Activated CD4-positive, alpha-beta T cell treated with anti-CD3 and anti-CD28 coated beads, Interleukin-10, Interleukin-2, amounts not matched to agents 100 ng/mL and 50 ng/mL, durations not matched to agents 16 hours and 8 hours (primary cell): ENCODE measurements at regions not wholly inside any gene's neighbourhood (a gene's known extent, or its start where the extent isn't known, plus 50 kb on each side); places are given as distances from the start of the nearest gene placed in this dataset.
A peak's percentile ranks its signal among the peaks of the same experiment; 100 is the strongest.
"Not testable (repeated sequence)": the region's sequence is repeated elsewhere in the genome, so short reads cannot be mapped to it uniquely, and the experiment has no call there.

Source experiments
- DNase-seq: peaks from one replicate; pipeline ENCODE4 v3.0.0-alpha.2; 2020

DNA sequence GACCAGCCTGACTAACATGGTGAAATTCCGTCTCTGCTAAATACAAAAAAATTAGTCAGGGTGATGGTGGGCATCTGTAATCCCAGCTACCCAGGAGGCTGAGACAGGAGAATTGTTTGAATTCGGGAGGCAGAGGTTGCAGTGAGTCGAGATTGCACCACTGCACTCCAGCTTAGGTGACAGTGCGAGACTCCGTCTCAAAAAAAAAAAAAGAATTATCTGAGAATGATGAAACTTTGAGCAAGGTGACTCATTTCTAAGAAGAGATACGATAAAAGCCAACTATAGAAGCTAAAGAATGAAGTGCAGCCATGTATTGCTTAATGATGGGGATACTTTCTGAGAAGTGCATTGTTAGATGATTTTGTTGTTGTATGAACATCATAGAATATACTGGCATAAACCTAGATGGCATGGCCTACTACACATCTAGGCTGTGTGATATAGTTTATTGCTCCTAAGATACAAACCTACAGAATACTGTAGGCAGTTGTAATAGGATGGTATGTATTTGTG lies 64.7 kb downstream of the SNRPE start:
- DNase-seq = no peak

DNA sequence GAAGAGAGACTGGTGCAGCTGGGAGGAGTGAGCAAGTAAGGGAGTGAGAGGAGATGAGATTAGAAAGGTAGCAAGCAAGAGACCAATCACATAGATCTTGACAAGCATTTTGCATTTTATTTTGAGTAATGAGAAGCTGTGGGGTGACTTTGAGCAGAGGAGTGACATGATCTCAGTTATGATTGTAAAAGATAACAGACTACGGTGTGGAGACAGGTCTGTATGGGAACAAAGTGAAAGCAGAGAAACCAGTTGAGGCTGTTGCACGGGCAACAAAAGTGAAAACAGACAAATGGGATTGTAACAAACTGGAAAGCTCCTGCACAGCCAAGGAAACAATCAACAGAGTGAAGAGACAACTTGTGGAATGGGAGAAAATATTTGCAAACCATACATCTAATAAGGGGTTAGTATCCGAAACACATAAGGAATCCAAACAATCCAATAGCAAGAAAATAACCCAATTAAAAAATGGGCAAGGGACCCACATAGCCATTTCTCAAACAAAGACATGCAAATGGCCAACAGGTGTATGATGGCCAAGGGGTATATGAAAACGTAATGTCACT lies 68.4 kb downstream of the SNRPE start:
- DNase-seq = no peak

DNA sequence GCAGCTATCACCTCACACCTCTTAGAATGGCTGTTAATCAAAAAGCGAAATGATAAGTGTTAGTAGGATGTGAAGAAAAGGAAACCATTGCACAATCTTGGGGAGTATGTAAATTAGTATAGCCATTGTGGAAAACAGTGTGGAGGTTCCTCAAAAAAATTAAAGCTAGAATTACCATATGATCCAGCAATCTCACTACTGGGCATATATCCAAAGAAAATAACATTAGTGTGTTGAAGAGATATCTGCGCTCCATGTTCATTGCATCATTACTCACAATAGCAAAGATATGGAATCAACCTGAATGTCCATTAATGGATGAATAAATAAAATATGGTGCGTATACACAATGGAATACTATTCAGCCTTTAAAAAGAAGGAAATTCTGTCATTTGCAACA lies 68.9 kb downstream of the SNRPE start:
- no peak for DNase-seq

DNA sequence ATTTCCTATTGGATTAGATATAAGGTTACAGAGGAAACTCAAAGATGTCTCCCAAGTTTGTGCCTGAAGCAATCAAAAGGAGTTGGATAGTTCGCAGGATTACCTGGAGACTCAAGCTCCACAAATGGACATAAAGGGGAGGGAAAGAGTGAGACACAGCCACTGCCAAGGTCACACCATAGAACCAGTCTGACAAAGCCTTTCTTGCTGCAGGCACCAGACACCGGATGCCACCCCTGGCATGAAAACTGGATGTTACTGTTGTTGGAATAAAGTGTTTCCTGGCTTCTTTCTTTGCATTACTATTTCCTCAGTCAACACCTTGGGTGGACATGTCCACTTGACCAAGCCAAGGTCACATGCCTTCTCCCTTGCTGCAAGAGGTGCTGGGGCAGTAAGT lies 70.6 kb downstream of the SNRPE start:
- no peak for DNase-seq

DNA sequence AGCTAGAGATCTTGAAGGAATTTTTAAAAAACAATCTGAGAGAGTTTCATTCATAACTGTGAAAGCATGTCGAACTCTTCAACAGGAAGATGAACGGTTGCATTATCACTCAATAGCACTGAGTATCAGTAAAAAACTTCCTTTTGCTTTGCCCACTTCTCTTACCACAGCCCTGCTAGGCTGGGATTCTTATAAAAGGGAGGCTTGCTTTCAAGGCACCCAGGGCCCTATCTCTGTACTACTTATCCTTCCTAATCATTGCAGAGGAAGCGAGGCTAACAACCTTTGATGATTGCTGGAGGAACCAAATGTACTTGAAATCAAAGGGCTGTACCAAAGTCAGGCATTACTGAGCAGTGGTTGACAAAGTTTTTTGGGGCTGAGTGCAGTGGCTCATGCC lies 71.2 kb downstream of the SNRPE start:
- peak; percentile 53 for DNase-seq

DNA sequence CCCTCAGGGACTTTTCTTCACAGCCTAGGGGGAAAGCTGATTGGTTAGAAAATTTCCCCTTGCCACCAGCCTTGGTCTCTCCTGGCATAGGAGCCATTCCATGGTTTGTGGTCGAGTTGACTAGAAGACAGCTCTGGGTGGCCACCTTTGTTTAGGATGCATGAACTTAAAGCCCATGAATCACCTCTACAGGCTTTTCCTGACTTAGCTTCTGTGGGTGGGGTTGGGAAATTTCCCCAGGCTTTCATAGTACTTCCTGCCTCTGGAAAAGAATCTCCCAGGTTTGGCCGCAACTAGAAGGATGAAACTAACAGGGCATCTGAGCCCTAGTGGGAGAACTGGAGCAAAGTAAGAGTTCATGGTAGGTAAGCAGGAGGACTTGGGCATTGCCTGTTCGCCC lies 72.6 kb downstream of the SNRPE start:
- no peak for DNase-seq

DNA sequence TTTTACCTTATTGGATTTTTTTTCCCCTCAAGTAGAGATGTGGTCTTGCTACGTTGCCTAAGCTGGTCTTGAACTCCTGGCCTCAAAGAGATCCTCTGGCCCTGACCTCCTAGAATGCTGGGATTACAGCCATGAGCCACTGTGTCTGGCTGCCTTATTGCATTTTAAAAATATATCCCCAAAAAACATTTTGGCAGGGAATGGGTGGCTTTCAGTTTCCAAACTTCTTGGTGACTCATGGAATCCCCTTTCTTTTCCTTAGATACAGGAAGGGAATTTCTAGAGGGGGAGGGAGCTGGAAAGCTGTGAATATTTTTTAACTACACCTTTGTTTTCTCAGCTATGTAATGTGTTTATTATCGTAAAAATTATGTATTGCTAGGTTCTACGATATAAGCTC lies 73.3 kb downstream of the SNRPE start:
- DNase-seq = no peak

DNA sequence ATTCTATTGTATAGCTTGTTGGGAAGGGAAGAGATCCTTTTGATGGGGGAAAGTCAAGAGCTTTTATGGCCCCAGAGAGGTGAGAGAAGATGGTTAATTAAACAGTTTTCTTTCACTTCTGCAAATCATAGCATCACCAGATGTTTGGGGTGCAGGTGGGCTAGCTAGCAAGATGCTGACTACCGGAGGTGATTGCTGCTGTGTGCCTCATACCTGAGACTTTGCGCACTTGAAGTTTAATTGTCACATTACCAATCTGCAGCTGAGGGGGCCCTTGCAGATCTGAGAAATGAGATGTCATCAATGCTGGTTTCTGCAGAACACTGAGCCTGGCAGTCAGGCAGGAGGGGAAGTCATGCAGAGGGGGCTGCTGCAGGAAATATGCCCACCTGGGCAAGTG lies 73.9 kb downstream of the SNRPE start:
- DNase-seq = no peak

DNA sequence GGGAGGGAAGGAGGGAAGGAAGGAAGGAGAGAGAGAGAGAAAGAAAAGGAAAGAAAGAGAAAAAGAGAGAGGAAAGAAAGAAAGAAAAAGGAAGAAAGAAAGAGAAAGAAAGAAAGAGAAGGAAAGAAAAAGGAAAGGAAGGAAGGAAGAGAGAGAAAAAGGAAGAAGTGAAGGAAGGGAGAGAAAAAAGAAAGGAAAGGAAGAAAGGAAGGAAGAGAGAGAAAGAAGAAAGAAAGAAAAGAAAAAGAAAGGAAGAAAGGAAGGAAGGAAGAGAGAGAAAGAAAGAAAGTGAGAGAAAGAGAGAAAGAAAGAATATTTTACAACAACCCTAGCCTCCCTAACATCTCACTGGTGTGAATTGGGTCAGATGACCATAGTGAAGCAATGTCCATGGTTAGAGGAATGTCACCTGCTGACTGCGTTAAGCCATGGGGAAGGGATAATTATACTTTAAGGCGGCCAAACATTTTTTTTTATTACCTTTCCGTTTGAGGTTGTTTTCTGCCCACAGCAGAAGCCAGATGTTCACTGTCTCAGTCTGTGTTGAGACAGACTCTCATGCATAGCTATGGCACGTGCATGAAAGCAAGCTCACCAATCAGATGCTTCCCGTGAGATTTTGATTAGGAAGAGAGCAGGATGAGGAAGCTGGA lies 76.4 kb downstream of the SNRPE start:
- DNase-seq = no peak

DNA sequence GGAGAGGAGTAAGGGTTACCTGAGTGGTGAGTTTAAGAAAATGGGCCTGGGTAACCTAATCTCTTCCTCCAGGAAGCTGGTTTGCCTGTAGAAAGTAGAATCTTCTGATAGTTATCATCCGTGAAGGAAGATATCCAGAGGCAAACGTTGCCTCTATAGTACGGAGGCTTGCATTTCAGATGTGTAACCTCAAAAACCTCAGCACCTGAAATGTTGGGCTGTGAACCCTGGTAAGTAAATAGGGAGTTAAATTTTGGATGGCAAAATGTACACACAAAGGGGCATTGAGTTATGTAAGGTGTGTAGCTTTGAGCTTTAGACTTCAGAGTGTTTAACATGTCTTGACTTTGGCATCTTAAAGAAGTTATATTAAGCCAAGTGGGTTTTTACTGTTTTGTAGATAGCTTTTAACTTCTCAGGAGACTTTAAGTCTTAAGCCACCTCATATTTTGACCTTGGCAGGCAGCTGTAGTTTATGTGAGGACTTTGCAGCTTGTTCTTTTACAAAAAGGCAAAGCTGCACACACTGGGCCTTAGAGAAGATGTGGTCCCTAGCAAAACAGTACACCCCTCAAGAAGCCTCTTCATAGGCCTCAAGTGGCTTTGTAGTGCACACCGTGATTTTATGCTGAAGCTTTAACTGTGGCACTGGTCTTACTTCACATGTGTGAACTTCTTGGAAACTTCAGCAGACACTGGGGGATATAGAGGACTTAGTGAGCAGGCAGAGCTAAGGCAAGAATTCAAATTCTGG lies 83.4 kb downstream of the SNRPE start:
- DNase-seq = no peak

DNA sequence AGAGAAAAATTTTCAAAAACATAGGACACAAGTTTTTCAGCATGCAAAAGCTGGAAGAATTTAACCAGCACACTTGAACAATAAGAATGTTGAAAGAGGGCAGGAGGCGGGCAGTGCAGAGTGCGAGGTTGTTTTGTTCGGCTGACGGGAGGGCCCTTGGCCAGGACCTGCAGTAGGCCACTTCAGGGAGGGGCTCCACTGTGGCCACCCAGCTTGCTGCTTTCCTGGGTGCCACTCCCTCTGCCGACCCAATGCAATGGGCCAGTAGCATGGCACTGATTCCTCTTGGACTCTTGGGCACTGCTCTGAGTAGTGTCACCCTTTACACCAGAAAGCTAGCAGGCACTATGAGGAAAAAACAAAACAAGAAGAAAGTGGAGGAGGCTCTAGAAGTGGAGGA lies 92.9 kb downstream of the SNRPE start:
- no peak for DNase-seq

DNA sequence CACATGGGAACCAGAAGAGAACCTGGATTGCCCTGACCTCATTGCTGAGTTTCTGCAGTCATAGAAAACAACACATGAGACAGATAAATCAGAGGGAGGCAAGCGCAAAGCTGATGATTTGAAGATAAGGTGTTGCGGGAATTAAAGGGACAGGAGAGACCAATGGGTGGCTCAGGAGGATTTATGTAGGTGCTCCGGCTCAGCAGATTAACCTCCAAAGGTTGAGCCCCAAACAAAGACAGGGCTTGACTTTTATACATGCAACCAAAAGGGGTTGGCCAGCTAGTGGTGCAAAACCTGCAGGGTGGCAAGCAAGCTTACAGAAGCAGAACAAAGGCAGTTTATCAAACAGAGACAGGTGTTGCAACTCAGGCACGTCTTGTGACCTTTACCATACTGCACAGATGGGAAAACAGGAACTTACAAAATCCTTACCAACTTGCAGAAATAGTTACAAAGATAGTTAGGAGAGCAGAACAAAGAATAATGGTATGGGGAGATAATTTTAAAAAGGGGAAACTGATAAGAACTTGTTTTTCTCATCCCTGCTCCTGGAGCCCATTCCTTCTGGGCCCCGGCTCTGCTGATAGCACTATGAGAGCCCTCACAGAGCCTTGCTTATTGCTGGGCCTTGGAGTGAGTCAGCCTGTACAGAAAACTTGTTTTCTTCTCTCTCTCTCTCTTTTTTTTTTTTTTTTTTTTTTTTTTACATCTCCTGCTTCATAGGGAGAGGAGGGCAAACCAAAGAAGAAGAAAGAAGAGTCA lies 93.6 kb downstream of the SNRPE start:
- no peak for DNase-seq

DNA sequence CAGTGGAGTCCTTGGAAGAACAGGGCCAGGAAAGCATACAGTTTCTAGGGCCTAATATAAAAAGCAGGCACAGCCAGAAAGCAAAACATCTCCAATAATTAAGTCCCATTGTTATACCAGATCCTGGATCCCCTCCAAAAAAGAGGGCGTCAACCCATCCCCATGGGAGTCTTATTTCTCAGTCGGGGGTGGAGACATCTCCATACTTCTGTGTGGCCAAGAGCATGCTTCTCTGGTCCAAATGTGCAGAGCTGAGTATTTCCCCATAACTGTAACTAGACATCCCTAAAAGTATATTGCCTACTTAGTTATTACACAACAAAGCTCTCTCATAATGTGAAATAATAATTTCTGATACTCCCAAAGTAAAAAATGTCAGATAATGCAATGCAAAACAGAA lies 104.2 kb upstream of the SOX13 start:
- DNase-seq = no peak

DNA sequence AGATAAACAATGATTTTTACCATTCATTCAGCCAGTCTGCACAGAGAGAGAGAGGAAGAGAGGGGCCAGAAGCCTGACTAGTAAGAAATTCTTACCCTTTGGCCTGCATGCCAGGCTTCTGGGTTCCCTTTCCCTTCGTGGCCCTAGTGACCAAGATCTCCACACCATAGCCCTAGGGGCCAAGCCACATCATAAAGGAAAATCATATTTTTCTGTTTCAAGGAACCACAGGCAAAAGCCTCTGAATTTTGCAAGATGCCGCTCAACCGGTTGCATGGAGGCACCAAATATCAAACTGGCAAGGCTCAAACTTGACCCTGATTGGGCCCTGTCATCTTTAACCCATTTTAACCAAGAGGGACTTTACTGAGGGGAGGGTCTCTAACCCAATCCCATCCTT lies 103.1 kb upstream of the SOX13 start:
- no peak for DNase-seq

DNA sequence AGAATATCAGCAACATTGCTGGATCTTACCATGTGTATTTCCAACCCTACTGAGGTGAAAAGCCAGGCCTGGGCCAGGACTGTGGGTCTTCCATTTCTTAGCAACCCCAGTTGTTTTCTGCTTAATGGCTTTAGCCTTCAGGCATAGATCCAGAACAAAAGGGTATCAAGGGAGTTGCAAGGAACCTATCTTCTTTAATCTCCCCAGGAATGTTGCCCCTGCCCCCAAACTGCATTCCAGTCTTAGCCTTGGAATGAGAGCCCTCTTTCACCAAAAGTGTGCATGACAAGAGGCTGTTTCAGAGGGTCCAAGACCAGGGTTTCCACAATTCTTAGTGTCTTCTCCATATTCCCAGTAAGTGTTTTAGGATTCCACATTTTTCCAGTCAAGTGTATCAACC lies 87.9 kb upstream of the SOX13 start:
- no peak for DNase-seq

DNA sequence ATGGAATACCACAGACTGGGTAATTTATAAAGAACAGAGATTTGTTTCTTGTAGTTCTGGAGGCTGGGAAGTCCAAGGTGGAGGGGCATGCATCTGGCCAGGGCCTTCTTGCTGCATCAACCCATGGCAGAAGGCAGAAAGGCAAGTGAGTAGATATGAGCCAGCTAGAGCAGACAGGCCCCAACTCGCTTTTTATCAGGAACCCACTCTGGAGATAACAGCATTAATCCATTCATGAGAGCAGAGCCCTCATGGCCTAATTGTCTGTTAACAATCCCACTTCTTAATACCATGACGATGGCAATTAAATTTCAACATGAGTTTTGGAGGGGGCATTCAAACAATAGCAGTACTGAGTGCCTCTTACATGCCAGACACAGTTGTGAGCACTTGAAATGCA lies 87.2 kb upstream of the SOX13 start:
- no peak for DNase-seq

DNA sequence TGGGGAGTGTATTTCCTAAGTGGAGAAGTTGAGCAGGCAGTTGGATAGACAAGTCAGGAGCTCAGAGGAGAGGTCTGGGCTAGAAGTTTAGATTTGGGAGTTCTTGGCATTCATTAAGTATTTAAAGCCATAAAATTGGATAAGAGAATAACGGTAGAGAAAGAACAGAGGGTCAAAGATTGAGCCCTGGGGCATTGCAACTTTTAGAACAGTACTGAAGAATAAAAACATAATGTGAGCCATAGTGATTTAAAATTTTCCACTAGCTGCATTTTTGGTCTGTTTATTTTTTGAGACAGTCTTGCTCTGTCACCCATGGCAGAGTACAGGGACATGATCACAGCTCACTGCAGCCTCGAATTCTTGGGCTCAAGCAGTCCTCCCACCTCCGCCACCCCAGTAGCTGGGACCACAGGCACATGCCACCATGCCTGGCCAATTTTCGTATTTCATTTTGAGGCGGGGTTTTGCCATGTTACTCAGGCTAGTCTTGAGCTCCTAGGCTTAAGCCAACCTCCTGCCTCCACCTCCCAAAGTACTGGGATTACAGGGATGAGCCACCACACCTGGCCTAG lies 85.9 kb upstream of the SOX13 start:
- DNase-seq = no peak

DNA sequence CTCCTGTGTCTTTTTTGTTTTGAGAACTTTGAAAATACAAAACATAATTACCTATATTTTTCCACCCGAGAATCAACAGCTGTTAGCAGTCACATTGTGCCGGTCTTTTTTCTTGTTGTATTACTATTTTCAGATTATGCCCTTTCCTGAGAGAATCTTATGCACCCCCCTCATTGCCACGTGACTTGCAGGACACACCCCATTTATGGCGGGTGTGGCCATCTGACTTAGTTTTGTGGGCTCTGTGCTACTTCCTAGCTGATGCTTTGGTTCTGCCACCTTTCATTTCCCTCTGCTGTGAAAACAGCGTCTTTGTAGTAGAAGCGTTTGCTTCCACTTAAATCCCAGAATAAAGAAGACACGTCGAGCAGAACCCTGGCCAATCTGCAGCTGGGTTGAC lies 82.8 kb upstream of the SOX13 start:
- no peak for DNase-seq

DNA sequence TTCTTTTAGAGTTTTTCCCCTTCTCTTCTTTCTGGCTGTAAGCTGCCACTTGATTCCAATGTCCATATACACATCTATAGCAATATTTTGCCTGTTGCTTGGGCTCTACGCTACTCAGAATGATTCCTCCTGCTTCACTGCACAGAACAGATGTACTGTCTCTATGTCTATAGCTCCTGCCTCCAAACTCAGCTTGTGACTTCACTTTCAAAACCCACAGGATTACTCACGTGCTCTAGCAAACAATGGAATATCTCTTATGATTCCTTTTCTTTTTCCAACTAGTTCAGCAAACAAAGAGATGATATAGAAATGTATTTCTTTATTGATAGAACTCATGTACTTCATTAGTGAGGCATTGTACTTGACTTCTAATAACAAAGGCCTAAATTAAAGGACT lies 80.5 kb upstream of the SOX13 start:
- DNase-seq = no peak

DNA sequence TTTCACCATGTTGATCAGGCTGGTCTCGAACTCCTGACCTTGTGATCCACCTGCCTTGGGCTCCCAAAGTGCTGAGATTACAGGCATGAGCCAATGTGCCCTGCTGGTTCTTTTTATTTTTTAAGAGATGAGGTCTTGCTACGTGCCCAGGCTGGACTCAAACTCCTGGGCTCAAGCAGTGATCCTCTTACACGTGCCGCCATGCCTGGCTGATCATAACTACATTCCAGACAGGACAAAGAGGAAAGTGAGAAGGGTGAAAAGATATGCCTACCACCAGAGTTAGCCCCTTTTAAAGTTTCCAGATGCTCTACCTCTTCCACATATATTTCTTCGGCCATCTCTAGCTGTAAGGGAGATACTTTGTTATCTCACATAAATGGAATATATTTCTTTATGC lies 79.7 kb upstream of the SOX13 start:
- DNase-seq = no peak

DNA sequence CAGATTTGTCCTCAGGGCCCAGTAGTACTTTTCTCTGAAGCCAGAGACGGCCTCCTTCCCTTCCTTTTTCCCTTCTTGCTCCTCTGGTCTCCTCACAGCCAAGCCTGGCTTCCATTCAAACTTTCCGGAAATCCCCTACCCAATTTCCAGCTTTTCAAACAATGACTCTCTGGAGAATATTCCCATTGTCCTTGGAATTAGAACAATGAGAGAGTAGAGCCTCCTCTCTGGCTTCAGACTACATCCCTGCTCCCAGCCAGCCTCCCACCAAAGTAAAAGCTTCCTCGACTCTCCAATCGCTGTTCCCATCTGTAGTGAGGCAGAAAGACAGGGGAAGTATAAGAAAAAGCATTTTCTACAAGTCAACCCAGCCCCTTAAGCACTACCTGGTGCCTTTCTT lies 77.7 kb upstream of the SOX13 start:
- DNase-seq = no peak

DNA sequence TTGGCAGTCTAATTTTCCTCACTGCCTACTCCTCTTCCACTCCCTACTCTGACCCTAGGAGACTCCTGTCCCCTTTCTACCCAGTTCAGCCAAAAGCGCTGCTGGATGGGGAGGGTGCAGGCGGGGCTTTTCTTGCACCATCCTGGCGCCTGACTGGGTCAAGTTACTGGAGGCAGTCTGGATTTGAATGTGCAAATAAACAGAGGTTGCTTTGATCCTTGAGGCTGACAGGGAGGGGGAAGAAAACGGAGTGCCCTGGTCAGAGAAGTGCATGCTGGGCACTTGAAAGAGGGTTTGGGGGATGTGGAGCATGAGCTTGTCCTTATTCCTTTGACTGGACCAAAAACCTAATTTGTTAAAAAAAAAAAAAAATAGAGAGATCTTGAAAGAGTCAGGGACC lies 76.8 kb upstream of the SOX13 start:
- DNase-seq = no peak

DNA sequence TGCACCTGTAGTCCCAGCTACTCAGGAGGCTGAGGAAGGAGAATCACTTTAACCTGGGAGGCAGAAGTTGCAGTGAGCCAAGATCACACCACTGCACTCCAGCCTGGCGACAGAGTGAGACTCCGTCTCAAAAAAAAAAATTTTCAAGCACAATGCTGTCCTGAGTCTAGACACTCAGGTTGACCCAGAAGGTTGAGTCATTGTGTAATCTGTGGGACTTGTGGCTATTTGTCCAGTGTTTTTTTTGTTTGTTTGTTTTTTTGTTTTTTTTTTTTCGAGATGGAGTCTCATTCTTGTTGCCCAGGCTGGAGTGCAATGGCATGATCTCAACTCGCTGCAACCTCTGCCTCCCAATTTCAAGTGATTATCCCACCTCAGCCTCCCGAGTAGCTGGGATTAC lies 74.3 kb upstream of the SOX13 start:
- not testable (repeated sequence) for DNase-seq
